KMS-11 (cell line): ENCODE measurements at regions not wholly inside any gene's neighbourhood (a gene's known extent, or its start where the extent isn't known, plus 50 kb on each side); places are given as distances from the start of the nearest gene placed in this dataset.

ENCODE experiments used
- H2AFZ ChIP-seq: fragments of 200-600 bp; sonication (generic); 2 replicates; pipeline ENCODE4 v1.6.1; 2016; ENCODE audit warnings: antibody characterized with exemption, mixed run types, low read depth
- H3K27ac ChIP-seq: fragments of 200-600 bp; sonication (generic); 2 replicates; pipeline ENCODE4 v1.6.1; 2016; ENCODE audit warnings: mild to moderate bottlenecking, mixed run types
- H3K27me3 ChIP-seq: fragments of 200-600 bp; sonication (generic); 2 replicates; pipeline ENCODE4 v1.6.1; 2017; ENCODE audit warnings: mild to moderate bottlenecking, low read depth, mixed run types, moderate library complexity; ENCODE audit not compliant: insufficient read depth
- H3K36me3 ChIP-seq: fragments of 200-600 bp; sonication (generic); 2 replicates; pipeline ENCODE4 v1.6.1; 2017; ENCODE audit warnings: mild to moderate bottlenecking, mixed run types; ENCODE audit not compliant: insufficient read depth
- H3K4me1 ChIP-seq: fragments of 200-600 bp; sonication (generic); 2 replicates; pipeline ENCODE4 v1.6.1; 2016; ENCODE audit warnings: mild to moderate bottlenecking, low read depth, mixed run types; ENCODE audit not compliant: poor library complexity, severe bottlenecking
- H3K4me2 ChIP-seq: fragments of 200-600 bp; sonication (generic); 2 replicates; pipeline ENCODE4 v1.7.0; 2016; ENCODE audit warnings: mild to moderate bottlenecking, mixed run types
- H3K4me3 ChIP-seq: fragments of 200-600 bp; sonication (generic); IDR thresholded peaks from 2 replicates; pipeline ENCODE4 v1.6.1; 2017; ENCODE audit warnings: low read depth, low read length, mixed read lengths; ENCODE audit not compliant: insufficient read depth
- H3K79me2 ChIP-seq: fragments of 200-600 bp; sonication (generic); 2 replicates; pipeline ENCODE4 v1.6.1; 2016; ENCODE audit warnings: low read depth, mixed run types; ENCODE audit not compliant: insufficient read depth
- H3K9ac ChIP-seq: fragments of 200-600 bp; sonication (generic); 2 replicates; pipeline ENCODE4 v1.6.1; 2016; ENCODE audit warnings: mild to moderate bottlenecking, mixed run types
- H4K20me1 ChIP-seq: fragments of 200-600 bp; sonication (generic); 2 replicates; pipeline ENCODE4 v1.6.1; 2016; ENCODE audit warnings: mild to moderate bottlenecking, mixed run types; ENCODE audit not compliant: insufficient read depth
- CTCF ChIP-seq: fragments of 200-600 bp; sonication (generic); conservative IDR thresholded peaks from 2 replicates; pipeline ENCODE4 v1.6.1; 2017; ENCODE audit warnings: low read depth, mild to moderate bottlenecking, antibody characterized with exemption, low read length, moderate library complexity, mixed read lengths

DNA sequence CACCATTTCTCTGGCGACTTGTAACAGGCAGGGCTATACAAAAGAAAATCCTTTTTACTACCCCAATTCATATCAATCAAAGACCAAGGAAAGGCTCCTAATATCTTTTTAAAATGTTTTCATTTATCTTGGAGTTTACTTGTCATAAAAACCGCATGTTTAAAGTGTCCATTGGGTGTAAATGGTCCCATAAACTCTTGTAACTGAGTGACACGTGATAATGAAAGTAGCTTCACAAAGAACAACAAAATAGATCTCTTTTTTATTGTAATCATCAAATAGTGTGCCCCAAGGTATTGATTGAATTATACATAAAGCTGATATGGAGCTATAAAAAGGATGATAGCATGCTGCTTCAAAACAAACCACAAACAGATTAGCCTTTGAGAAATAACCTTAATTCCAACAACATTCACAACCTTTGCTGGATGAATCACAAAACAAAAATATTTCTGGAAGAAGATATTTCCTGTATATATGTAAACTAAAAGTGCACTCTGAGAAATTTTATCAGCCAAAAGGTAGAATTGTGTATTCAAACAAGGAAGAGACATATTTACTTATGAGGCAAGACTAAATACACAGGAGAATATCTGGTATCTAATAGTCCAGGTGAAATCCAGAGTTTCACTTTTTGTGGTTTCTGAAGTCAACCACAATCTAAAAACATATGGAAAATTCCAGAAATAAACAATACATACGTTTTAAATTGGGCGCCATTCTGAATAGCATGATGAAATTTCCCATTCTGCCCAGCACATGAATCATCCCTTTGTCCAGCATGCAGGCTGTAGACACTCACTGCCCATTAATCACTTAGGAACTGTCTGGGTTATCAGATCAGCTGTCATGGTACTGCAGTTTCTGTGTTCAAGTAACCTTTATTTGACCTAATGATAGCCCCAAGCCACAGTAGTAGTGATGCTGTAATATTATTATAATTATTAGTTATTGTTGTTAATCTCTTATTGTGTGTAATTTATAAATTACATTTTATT is 237.5 kb downstream of the PIK3C3 start:
- H3K9ac ChIP-seq = no peak overlapping the region
- H3K4me1 ChIP-seq = no peaks in the 10 kb centered on the region
- no peak overlapping the region for H2AFZ ChIP-seq
- H3K27me3 ChIP-seq = no peaks in the 10 kb centered on the region
- no peak overlapping the region for H3K27ac ChIP-seq
- no peak for TF ChIP-seq CTCF
- no peaks in the 10 kb centered on the region for H4K20me1 ChIP-seq
- H3K79me2 ChIP-seq = no peaks in the 10 kb centered on the region
- H3K4me2 ChIP-seq = no peak overlapping the region
- no peak overlapping the region for H3K4me3 ChIP-seq
- H3K36me3 ChIP-seq = no peaks in the 10 kb centered on the region

DNA sequence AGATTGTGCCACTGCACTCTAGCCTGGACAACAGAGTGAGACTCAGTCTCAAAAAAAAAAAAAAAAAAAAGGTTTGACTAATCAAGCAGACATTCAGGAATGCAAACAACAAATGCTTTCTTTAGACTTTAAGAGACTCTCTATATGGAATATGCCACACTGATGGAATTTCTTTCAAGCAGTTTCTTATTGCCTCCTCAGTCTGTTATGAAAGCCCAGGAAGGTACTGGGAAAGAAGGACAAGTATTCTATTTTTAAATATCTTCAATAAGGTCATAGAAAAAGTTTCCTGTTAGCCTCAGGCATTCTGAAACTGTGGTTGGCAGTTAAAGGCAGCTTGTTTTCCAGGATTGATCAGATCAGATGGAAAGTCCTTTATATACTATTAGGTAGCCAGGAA is 241.6 kb downstream of the PIK3C3 start:
- no peak overlapping the region for H3K27ac ChIP-seq
- no peaks in the 10 kb centered on the region for H3K27me3 ChIP-seq
- H2AFZ ChIP-seq = no peak overlapping the region
- H3K79me2 ChIP-seq = no peaks in the 10 kb centered on the region
- H3K36me3 ChIP-seq = no peaks in the 10 kb centered on the region
- H4K20me1 ChIP-seq = no peaks in the 10 kb centered on the region
- no peaks in the 10 kb centered on the region for H3K4me1 ChIP-seq
- TF ChIP-seq CTCF = no peak
- no peak overlapping the region for H3K4me2 ChIP-seq
- no peak overlapping the region for H3K4me3 ChIP-seq
- no peak overlapping the region for H3K9ac ChIP-seq

DNA sequence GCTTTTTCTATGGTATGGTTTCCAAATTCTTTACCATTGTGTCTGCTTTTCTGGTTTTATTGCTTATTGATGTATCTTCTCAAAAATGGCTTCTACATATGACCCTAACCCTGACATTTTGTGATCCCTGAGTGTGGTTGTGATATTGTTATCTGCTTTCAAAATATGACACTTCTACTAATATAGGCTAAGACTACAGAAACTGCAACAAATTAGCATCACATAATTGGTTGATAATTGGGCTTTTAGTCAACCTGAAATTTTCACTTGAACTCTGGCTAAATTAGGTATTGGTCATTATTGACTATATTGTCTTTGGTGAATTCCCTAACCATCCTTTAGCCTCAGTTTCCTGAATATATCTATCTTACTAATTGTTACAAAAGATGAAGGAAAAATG is 246.1 kb downstream of the PIK3C3 start:
- H3K36me3 ChIP-seq = no peaks in the 10 kb centered on the region
- no peak overlapping the region for H3K27ac ChIP-seq
- no peaks in the 10 kb centered on the region for H3K4me1 ChIP-seq
- H4K20me1 ChIP-seq = no peaks in the 10 kb centered on the region
- no peaks in the 10 kb centered on the region for H3K27me3 ChIP-seq
- TF ChIP-seq CTCF = no peak
- H3K9ac ChIP-seq = no peak overlapping the region
- no peak overlapping the region for H3K4me3 ChIP-seq
- no peak overlapping the region for H2AFZ ChIP-seq
- H3K79me2 ChIP-seq = no peaks in the 10 kb centered on the region
- H3K4me2 ChIP-seq = no peak overlapping the region

DNA sequence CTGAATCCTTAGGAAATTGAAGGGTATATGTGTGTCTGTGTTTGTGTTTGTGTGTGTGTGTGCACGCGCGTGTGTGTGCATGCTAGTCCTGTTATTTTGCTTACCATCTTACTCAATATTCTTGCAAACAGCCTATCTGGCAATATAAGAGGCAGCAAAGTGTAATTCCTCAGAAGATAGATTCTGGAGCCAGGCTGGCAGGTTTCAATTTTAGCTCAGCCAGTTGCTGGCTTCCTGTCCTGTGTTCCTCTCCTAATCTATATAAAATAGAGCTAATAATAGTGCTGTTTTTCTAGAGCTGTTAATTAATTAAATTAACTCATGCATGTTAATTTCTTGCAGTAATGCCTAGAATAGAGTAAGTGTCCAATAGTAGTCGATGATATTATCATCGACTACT is 256.2 kb downstream of the PIK3C3 start:
- Histone ChIP-seq H3K27ac (no peak overlapping the region), H4K20me1 (no peaks in the 10 kb centered on the region), H3K4me2 (no peak overlapping the region)

More for the DNA sequence above, 256.2 kb downstream of the PIK3C3 start:
- H3K4me1 ChIP-seq = no peaks in the 10 kb centered on the region
- H3K4me3 ChIP-seq = no peak overlapping the region
- H3K79me2 ChIP-seq = no peaks in the 10 kb centered on the region
- H2AFZ ChIP-seq = no peak overlapping the region
- TF ChIP-seq CTCF = no peak
- no peaks in the 10 kb centered on the region for H3K27me3 ChIP-seq
- no peak overlapping the region for H3K9ac ChIP-seq
- H3K36me3 ChIP-seq = no peaks in the 10 kb centered on the region
